HG03432 (cell line): ENCODE measurements at regions not wholly inside any gene's neighbourhood (a gene's known extent, or its start where the extent isn't known, plus 50 kb on each side); places are given as distances from the start of the nearest gene placed in this dataset.
A peak's percentile ranks its signal among the peaks of the same experiment; 100 is the strongest.

Experiments used
- ATAC-seq: cut with Tn5 transposase; IDR thresholded peaks from one replicate; pipeline ENCODE4 v1.9.1; 2021; ENCODE audit warnings: mild to moderate bottlenecking, moderate library complexity; ENCODE audit not compliant: unreplicated experiment

DNA sequence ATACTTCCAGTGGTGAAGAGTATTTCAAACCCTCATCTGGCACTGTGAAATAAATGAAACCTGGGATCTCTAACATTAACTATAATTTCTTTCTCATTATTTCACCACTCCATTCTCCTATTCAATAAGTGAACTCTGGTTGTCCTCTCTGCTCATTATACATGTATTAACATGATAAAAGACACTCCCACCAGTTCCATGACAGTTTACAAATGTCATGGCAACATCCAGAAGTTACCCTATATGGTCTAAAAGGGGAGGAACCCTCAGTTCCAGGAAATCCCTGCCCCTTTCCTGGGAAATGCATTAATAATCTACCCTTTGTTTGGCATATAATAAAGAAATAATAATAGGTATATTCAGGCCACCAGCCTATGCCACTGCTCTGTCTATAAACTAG lies 62.7 kb upstream of the BRINP3 start:
- no peak for ATAC-seq

DNA sequence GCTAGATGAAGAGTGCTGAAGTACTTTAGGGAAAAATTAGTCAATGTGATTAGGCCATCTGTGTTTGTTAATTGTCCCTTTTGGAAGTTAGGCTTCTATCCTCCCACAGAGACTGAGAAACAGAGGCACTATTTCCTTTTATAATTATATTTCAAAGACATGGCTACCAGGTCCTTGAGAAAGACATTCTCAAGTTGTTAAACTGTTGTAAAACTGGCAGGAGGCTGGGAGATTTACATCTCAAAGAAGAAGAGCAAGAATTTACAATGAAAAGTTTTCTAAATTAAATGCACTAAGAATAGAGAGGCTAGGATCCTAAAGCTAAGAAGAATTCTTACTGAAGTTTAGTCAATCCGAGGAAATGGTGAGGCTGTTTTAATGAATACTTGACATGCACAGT lies 74.0 kb upstream of the BRINP3 start:
- ATAC-seq: no peak

DNA sequence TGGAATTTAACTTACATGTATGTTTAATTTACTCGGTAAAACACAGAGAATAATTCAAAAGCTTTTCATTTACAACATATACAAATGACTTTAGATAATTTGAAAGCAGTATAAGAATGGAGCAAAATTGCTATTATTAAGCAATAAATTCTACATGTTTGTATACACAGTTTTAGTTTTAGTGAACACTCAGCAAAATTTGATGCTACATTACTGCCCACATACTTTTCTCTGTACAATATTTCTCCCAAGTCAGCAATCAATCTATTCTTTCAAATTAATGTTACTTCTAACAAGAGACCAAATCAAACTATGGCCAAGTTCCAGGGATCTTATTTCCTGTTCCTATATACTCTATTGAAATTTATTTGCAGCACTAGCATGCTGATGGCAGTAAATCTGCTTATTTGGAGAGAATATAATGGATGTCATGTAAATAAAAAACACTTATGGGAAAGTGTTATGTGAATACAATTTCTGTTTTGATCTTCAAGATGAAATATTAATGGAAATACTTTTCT lies 82.6 kb upstream of the BRINP3 start:
- ATAC-seq: no peak

DNA sequence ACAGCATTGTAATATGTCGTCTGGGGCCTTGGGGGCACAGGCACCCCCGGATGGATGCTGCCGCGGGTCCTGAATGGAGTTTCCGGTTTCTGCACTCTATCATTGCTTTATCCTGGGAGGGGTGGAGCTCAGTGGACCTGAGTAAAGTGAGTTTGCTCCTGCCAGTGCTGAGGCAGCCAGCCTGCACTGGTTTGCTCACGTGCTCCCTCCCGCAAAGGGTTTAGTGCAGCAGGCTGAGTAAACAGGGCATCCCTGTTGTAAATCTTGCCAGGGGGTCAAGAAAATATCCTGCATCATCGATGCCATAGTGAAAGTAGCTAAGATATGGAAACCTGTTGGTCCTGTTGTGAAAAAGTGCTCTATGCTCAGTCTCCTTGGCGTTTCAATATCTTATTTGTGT lies 85.6 kb upstream of the BRINP3 start:
- ATAC-seq: no peak

DNA sequence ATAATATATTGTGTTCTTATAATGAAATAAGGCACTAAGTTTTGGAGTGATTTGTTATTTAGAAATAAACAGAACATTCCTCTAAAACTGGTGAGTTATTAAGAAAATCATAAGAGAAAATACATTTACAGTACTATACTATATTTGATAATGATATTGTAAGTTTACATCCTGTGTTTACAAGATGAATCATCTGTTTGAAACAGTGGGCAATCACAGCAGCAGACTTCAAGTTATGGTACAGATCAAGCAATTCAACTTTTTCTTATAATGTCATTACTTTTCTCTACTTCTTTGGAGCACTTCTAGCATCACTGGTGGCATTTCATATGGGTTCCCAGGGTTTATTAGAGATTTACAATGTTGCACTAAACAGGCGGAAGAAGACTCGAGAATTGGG lies 86.5 kb upstream of the BRINP3 start:
- no peak for ATAC-seq

DNA sequence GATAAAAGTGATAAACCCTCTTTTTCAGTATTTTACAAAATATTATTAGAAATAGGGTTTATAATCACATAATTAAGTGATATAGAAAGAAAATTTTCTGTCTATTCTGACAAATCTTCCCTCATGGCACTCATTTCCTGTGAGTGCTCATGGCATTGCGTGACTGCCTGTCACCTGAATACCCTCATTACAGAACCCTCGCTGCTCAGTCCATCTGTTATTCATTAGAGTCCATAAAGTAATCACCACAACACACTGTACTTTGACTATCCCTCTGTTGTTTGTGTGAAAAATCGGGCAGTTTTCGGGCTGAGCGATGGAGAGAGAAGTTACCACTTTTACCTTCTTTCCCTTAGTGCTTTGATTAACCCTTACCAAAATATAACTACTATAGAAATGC lies 100.4 kb upstream of the BRINP3 start:
- ATAC-seq: no peak

DNA sequence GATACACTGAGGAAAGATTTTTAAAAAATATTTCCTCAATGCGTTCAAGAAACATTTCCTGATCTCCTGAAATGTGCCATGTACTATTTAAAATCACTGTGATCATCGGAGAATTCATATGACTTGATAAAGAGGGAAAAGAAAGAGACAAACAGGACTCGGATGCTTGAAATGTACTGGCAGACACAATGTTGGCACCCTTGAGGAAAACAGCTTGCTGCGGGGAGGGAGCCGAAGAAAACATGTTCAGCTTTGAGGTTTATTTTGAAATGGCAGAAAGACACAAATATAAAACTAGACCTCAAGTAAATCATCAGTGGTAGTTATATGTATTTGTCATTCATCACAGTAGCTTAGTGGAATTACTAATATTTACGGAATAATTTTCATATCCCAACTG lies 100.9 kb upstream of the BRINP3 start:
- ATAC-seq: no peak

DNA sequence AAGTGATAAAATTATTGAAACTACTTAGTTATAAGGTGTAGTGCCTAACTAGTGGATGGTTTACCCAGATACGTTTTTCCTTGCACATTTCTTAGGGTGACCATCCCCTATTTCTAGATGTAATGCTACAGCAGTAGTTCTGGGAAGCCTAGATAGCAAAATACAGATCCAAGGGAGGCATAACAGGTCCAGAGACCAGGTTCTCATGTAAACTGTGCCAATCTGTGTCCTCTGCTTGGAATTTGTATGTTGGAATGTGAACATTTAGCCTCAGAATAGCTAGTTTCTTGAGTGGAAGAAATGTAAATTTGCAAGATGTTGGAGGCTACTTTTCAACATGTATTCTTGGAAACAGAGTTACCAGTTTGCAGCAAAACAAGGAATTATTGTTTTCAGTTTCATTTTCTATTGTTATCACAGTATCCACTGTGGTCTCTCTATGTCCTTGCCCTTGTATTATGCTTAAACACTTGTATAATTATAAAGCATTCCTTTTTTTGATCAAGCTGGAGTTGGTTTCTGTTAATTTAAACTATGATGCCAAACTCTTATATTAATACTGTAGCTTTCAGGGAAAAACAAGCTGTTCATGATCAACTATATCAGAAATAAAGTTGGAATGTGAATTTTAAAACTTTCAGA lies 102.0 kb upstream of the BRINP3 start:
- no peak for ATAC-seq

DNA sequence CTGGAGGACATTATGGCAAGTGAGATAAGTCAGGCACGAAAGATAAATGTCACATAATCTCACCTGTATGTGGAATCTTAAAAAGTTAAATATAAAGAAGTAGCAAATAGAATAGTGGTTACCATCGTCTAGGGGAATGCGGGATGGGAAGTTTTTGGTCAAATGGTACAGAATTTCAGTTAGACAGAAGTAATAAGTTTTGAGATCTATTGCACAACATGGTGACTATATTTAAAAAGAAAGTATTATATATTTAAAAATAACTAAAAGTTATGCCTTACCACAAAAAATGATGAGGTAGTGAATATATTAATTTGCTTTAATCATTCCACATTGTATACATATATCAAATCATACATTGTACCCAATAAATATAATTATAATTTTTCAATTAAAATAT lies 106.2 kb upstream of the BRINP3 start:
- no peak for ATAC-seq

DNA sequence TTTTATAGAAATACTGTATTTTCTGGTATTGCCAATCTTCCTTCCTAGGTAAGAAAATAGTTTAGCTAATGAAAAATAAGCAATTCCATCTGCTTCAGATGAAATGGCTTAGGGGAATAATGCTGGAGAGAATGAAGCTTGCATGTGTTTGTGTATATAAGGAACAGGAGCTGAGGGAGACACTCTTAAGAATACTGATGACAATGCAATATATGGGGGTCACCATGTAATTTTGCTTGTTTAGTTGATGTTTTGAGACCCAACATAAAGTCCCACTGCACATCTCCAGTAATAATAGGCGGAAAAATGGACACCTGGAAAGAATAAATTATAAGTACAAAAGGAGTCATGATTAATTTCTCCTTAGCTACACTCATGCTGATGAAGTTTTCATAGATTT lies 110.8 kb upstream of the BRINP3 start:
- ATAC-seq: no peak

DNA sequence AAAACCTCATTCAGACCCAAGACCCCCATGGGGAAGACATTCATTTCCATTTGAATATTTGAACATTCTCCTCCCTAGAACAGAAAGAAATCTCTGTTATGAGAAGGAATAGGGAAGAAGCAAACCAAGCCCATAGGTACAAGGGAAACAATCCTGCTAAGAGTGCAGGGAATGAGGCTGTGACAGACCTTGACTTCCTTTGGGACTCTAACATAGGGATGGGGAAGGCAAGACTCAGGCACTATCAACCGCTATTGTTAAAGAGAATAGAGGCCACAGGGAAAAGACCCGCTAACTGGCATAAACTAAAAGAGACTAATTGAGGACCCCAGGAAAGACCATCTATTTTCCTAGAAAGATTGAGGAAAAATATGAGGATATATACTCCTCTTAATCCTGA lies 117.8 kb upstream of the BRINP3 start:
- ATAC-seq: no peak

DNA sequence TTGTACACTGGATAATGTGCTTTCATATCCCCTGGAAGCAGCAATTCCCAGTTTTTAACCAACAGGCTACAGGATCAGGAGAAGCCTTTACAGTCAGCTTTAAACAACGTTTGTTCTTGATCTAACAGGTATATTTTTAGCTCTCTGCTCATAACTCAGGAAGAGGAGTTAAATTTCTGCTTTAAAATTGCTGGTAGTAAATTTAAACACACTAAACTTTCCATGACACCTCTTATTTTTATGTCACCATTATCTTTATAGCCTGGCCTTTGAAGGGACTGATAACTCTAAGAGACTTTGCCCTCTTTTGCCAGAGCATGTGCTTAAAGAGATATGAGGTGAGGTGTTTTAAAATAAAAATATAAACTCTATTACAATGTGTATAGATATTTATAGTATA lies 119.6 kb upstream of the BRINP3 start:
- no peak for ATAC-seq

DNA sequence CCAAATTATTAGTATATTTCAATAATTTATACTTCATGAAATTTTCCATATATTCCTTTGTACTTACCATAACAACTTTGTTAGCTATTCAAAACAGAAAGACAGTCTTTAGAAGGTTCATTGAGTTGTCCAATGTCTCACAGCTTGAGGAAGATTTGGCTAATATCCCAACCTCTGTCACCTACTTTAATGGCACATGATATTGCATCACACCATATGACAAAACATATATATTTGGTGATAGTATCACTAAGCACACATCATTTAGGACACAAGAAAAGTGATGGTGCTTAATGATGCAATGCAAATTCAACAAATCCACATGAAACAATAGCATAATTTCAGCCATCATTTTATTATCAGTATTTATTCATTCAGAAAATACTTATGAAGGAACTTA lies 122.0 kb upstream of the BRINP3 start:
- no peak for ATAC-seq

DNA sequence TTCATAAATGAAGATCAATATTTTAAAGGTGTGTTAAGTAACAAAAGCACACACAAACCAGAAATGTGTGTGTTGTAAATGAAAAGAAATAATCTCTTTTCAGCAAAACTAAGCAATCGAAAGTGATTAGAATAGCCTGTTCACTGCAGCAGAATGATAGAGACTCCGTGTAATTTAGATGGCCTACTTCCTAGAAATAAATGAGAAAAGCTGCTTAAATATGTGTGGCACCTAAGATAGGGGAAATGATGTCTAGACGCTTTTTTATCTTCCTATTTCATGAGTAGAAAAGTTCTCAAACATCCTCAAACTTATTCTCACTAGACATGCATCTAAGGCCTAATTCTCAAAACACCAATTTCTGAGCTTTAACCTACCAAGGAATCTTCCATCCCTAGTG lies 124.7 kb upstream of the BRINP3 start:
- no peak for ATAC-seq

DNA sequence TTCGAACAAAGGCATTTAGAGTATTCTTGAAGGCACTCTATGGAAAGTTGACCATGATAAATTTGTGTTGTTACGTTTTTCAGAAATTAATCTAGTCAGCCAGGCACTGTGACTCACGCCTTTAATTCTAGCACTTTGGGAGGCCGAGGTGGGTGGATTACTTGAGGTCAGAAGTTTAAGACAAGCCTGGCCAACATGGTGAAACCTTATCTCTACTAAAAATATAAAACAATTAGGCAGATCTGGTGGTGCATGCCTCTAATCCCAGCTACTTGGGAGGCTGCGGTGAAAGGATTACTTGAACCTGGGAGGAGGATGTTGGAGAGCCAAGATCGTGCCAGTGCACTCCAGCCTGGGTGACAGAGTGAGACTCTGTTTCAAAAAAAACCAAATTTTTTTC lies 130.6 kb upstream of the BRINP3 start:
- ATAC-seq: no peak

DNA sequence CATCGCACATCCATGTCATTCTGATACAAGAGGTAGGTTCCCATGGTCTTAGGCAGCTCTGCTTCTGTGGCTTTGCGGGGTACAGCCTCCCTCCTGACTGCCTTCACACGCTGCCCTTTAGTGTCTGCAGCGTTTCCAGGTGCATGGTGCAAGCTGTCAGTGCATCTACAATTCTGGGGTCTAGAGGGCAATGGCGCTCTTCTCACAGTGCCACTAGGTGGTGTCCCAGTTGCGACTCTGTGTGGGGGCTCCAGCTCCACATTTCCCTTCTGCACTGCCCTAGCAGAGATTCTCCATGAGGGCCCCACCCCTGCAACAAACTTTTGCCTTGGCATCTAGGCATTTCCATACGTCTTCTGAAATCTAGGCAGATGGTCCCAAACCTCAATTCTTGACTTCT lies 138.2 kb upstream of the BRINP3 start:
- no peak for ATAC-seq

DNA sequence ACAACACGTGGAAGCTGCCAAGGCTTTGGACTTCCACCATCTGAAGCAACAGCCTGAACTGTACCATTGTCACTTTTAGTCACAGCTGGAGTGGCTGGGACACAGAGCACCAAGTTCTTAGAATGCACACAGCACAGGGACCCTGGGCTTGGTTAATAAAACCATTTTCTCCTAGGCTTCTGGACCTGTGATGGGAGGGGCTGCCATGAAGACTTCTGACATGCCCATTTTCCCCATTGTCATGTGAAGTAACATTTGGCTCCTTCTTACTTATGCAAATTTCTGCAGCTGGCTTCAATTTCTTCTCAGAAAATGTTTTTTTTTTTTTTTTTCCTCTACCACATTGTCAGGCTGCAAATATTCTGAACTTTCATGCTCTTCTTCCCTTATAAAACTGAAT lies 138.6 kb upstream of the BRINP3 start:
- ATAC-seq: no peak

DNA sequence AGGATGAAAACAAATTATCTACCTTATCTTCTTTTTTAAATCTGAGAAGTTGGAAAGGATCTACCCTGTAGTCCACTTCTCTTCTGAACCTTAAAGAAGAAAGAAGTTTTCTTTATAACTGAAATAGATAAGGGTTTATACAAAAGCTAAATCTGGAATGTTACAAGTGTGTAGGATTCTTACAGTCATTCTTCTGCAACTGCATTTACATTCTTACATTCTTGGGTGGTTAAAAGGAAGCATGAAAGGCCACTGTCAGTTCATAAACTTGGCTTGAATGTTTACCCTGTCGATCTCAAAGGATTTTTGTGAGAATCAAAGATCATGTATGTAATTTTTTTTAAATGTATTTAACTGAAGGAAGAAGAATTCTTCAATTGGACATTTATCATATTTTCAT lies 142.1 kb upstream of the BRINP3 start:
- no peak for ATAC-seq

DNA sequence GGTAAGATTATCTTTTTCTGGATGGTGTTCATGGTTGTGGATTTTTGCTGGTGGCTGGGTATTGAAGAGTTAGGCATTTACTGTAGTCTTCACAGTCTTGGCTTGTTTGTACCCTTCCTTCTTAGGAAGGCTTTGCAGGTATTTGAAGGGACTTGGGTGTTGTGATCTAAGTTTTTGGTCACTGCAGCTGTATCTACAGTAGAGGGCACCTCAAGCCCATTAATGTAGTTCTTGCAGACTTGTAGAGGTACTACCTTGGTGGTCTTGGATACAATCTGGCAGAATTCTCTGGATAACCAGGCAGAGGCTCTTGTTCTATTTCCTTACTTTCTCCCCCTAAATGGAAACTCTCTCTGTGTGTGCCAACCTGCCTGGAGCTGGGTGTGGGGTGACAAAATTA lies 155.8 kb upstream of the BRINP3 start:
- ATAC-seq: no peak

DNA sequence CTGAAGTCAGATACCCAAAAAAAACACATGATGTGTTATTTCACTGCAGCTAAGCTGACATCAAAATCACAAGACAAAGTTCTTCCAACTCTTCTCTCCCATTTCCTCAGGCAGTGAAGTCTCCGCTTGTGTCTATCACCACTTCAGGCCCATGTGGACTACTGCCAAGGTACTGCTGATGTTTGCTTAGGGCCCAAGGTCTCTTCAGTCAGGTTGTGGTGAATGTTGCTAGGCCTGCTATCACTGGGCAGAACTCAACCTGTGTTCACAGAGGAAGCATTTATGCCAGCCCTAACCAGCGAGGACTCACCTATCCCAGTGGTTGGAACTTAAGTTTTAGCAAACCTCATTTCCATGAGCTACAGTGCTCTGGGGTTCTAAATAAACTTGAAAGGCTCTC lies 156.5 kb upstream of the BRINP3 start:
- ATAC-seq: no peak

DNA sequence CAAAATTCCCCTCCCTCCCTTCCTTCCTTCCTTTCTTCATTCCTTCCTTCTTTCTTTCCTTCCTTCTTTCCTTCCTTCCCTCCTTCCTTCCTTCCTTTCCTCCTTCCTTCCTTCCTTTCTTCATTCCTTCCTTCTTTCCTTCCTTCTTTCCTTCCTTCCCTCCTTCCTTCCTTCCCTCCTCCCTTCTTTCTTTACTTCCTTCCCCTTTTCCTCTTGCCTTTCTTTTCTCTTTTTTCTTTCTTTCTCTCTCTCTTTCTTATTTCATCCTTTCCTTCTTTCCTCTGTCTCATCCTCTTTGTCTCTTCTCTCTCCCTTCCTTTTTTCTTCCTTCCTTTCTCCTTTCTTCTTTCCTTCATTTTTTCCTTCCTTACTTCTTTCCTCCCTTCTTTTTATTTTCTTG lies 171.9 kb upstream of the BRINP3 start:
- ATAC-seq: no peak

DNA sequence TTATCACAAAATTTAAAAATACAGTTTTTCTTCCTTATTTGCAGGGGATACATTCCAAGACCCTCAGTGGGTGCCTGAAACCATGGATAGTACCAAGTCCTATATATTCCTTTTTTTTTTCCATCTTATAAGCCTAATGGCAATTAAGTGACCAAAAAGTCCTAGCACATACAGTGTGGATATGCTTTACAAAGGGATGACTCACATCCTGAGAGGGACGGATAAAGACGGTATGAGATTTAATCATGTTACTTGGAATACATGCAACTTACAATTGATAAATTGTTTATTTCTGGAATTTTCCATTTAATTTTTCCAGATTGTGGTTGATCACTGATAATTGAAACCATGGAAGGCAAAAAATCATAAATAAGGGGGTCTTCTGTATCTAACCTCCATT lies 181.2 kb upstream of the BRINP3 start:
- no peak for ATAC-seq

DNA sequence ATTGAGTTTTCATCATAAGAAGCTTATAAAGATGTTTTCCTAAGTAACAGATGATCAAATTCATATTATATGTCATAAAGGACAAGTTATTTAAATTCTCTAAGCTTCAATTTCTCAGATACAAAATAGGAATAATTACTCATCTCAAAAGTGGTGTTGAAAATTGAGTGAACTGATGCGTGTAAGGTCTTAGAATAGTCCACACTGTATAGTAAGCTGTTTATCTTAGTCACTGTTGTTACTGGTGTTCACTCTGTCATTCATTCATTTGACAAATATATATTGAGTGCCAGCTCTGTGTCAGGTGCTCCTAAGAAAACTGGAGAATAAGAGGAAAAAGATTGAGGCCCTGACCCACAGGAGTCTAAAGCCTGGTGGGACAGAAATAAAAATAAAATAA lies 186.3 kb upstream of the BRINP3 start:
- peak; percentile 83 for ATAC-seq
